ENCODE measurements at regions not wholly inside any gene's neighbourhood (a gene's known extent, or its start where the extent isn't known, plus 50 kb on each side); places are given as distances from the start of the nearest gene placed in this dataset.

DNA sequence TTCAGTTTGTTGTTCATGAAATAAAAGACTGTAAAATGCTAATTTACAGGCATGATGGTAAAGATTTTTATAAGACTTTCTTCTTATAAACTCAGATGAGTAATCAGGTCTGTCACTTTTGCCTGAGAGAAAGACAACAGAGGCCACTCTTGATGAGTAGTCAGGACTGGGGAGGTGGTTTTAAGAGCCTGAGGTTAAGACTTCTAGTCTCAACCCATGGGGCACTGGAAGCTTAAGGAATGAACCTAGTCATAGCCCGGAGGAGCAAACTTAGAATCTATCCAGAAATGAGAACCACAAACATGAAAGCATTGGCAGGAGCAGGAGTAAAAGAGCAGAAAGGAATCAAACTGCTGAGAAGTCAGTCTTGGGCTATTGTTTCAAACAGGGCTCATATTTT, 846.3 kb upstream of the ARPP21 start:
- H3K9me3 Mint-ChIP-seq, result peaks cover 32% of the 10 kb centered on the region
- no peaks in the 10 kb centered on the region for H3K4me1 Mint-ChIP-seq (ENCODE audit: low read depth)
- TF ChIP-seq, protein P1, sequence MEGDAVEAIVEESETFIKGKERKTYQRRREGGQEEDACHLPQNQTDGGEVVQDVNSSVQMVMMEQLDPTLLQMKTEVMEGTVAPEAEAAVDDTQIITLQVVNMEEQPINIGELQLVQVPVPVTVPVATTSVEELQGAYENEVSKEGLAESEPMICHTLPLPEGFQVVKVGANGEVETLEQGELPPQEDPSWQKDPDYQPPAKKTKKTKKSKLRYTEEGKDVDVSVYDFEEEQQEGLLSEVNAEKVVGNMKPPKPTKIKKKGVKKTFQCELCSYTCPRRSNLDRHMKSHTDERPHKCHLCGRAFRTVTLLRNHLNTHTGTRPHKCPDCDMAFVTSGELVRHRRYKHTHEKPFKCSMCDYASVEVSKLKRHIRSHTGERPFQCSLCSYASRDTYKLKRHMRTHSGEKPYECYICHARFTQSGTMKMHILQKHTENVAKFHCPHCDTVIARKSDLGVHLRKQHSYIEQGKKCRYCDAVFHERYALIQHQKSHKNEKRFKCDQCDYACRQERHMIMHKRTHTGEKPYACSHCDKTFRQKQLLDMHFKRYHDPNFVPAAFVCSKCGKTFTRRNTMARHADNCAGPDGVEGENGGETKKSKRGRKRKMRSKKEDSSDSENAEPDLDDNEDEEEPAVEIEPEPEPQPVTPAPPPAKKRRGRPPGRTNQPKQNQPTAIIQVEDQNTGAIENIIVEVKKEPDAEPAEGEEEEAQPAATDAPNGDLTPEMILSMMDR (IDR thresholded peaks at IDR 0.05), result no peak
- H3K4me3 Mint-ChIP-seq, result no peak overlapping the region
- no peak overlapping the region for H3K27ac Mint-ChIP-seq
- DNase-seq, result no peak
- no peaks in the 10 kb centered on the region for H3K36me3 Mint-ChIP-seq (ENCODE audit: low read depth)
- no peaks in the 10 kb centered on the region for H3K27me3 Mint-ChIP-seq (ENCODE audit: insufficient read depth)

DNA sequence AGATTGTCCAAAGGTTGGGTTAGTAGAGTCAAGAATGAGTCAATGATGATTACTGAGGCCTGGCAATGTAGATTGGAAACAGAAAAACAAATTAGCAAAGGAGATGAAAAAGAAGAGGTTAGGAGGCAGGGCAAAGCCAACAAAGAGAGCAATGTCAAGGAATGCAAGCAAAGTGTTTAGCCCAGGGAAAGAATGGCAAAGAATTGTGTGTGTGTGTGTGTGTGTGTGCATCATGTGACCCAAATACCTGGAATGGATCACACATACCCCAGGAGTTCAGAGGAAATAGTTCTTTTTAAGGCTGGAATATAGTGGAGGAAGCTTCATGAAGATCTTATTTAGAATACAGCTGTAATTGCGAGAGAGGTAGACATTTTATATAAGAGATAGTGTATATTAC, 831.7 kb upstream of the ARPP21 start:
- DNase-seq, result no peak
- Mint-ChIP-seq H3K4me3 (no peak overlapping the region), H3K9me3 (peaks cover 36% of the 10 kb centered on the region), H3K36me3 (ENCODE audit: low read depth) (no peaks in the 10 kb centered on the region), H3K4me1 (ENCODE audit: low read depth) (no peaks in the 10 kb centered on the region), H3K27ac (no peak overlapping the region), H3K27me3 (ENCODE audit: insufficient read depth) (no peaks in the 10 kb centered on the region)
- TF ChIP-seq, protein P1 (IDR thresholded peaks at IDR 0.05), result no peak

DNA sequence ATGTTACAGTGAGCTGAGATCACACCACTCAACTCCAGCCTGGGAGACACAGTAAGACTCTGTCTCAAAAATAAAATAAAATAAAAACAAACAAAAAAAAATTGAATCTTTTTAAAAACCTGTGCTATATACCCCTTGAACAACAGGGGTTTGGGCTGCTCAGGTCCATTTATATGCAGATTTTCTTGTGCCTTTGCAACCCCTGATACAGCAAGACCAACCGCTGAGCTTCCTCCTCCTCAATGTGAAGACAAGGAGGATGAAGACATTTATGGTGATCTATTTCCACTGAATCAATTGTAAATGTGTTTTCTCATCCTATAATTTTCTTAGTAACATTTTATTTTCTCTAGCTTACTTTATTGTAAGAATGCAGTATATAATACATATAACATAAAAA, 831.0 kb upstream of the ARPP21 start:
- DNase-seq, result no peak
- no peak overlapping the region for H3K4me3 Mint-ChIP-seq
- H3K27me3 Mint-ChIP-seq (ENCODE audit: insufficient read depth), result no peaks in the 10 kb centered on the region
- H3K9me3 Mint-ChIP-seq, result peaks cover 36% of the 10 kb centered on the region
- no peaks in the 10 kb centered on the region for H3K4me1 Mint-ChIP-seq (ENCODE audit: low read depth)
- TF ChIP-seq, protein P1 (IDR thresholded peaks at IDR 0.05), result no peak
- H3K36me3 Mint-ChIP-seq (ENCODE audit: low read depth), result no peaks in the 10 kb centered on the region
- H3K27ac Mint-ChIP-seq, result no peak overlapping the region

DNA sequence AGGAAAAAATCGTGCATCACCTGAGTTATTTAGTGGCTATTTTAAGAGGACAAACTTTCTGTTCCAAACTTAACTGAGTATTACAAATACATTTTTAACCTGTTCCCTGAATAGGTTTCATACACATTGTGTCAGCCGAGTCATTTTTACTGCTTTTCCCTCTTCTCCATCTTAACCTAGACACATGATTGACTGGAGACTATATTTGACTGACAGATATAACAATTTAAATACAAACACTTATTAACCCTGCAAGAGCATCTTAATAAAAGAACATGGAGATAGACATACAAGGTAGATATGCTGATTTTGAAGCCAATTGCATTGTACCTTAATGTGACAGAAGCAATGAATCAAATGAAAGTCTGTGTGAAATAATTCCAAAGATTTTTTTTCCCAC, 810.5 kb upstream of the ARPP21 start:
- H3K4me1 Mint-ChIP-seq (ENCODE audit: low read depth), result no peaks in the 10 kb centered on the region
- no peaks in the 10 kb centered on the region for H3K36me3 Mint-ChIP-seq (ENCODE audit: low read depth)
- TF ChIP-seq, protein P1 (IDR thresholded peaks at IDR 0.05), result no peak
- H3K27ac Mint-ChIP-seq, result no peak overlapping the region
- no peak for DNase-seq
- no peaks in the 10 kb centered on the region; the same call in 1 of the 2 replicates for H3K27me3 Mint-ChIP-seq (ENCODE audit: insufficient read depth)
- H3K9me3 Mint-ChIP-seq, result peaks cover 39% of the 10 kb centered on the region
- no peak overlapping the region for H3K4me3 Mint-ChIP-seq

DNA sequence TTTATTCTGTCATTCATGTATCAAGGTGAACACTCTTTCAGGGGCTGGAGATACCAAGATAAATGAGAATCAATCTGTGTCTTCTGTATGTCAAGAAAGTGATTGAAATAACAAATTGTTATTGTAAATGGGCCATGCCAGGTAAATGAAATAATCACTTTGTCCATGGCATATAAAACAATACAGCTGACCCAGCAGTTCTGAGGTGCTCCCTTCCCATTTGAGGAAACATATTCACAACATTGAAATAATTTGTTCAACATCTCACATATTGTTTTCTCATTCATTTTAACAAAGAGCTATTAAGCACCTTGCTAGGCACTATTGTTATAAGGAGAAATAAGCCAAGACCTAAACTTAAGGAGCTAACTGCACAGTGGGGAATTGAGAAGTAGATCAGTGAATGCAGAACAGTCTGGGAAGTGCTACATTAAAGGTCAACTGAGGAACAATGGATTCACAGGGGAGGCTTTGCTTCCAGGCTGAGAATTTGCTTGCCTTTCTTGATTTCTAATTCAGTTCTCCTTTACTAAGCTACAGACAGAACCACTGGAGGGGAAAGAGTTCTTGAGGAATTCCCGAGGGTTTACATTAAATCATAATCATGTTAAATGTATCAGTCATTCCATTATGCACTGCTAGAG, 806.3 kb upstream of the ARPP21 start:
- TF ChIP-seq, protein P1 (IDR thresholded peaks at IDR 0.05), result no peak
- Mint-ChIP-seq H3K27ac (no peak overlapping the region), H3K36me3 (ENCODE audit: low read depth) (no peaks in the 10 kb centered on the region)

More for the DNA sequence above, 806.3 kb upstream of the ARPP21 start:
- no peak for DNase-seq
- no peaks in the 10 kb centered on the region for H3K4me1 Mint-ChIP-seq (ENCODE audit: low read depth)
- no peaks in the 10 kb centered on the region; the same call in 1 of the 2 replicates for H3K27me3 Mint-ChIP-seq (ENCODE audit: insufficient read depth)
- H3K9me3 Mint-ChIP-seq, result peaks cover 47% of the 10 kb centered on the region
- no peak overlapping the region for H3K4me3 Mint-ChIP-seq
